ENCODE measurements at regions not wholly inside any gene's neighbourhood (a gene's known extent, or its start where the extent isn't known, plus 50 kb on each side); places are given as distances from the start of the nearest gene placed in this dataset.

DNA sequence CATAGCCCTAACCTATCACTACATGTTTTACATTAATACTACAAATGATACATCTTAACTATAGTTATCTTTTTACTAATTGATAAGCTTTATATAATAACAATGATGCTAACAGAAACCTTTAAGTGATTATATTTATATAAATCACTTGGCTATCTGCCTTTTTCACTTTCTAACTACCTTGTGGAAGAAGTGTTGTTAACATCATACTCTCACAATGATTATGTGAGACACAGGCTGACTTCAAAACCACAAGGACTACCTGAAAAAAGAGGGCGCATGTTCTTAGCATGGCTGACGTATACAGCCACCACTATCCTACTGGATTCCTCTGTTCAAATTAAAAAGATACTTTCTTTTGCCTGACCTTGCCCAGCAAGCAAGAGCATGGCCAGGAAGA is 135.3 kb upstream of the SOX5 start:
- Mint-ChIP-seq H3K27ac (no peak overlapping the region), H3K36me3 (no peaks in the 10 kb centered on the region), H3K4me3 (no peak overlapping the region), H3K27me3 (no peaks in the 10 kb centered on the region), H3K4me1 (no peaks in the 10 kb centered on the region), H3K9me3 (no peaks in the 10 kb centered on the region)
- POLR2A ChIA-PET: no interaction called here
- DNase-seq: no peak
- ATAC-seq (ENCODE audit: low read depth): no peak

DNA sequence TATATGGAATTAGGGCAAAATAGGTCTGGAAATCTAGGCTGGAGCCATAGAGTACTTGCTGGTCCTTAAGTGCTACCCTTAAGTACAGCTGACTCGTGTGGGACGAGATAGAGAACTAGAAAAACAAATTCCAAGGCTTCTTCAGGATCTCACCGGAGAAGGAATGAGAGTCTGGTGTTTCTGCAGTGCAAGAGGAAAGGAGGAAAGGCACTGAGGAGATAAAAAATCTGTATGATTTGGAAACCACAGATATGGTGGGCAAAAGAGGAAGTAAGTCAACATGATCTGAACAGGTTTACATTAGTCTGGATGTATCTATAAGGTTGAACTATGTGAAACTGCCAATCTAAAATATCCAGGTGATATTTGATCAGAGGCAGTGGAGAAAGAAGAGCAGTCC is 134.4 kb upstream of the SOX5 start:
- POLR2A ChIA-PET: no interaction called here
- Mint-ChIP-seq H3K9me3 (no peaks in the 10 kb centered on the region), H3K4me1 (no peaks in the 10 kb centered on the region), H3K27ac (no peak overlapping the region), H3K4me3 (no peak overlapping the region), H3K36me3 (no peaks in the 10 kb centered on the region), H3K27me3 (no peaks in the 10 kb centered on the region)
- ATAC-seq (ENCODE audit: low read depth) (no peak), DNase-seq (no peak)

- ATAC-seq (ENCODE audit: low read depth) (no peak), DNase-seq (no peak)
- Mint-ChIP-seq H3K4me1 (no peaks in the 10 kb centered on the region), H3K27me3 (no peaks in the 10 kb centered on the region), H3K4me3 (no peak overlapping the region), H3K9me3 (no peaks in the 10 kb centered on the region), H3K36me3 (no peaks in the 10 kb centered on the region), H3K27ac (no peak overlapping the region)
- POLR2A ChIA-PET: no interaction called here
Observed at GRCh38 chr12:24081606-24082005, 132.1 kb upstream of the SOX5 start.

- Mint-ChIP-seq H3K27ac (no peak overlapping the region), H3K9me3 (no peaks in the 10 kb centered on the region), H3K4me1 (no peaks in the 10 kb centered on the region), H3K36me3 (no peaks in the 10 kb centered on the region), H3K27me3 (no peaks in the 10 kb centered on the region), H3K4me3 (no peak overlapping the region)
- no peak for DNase-seq
- ATAC-seq (ENCODE audit: low read depth): no peak
- POLR2A ChIA-PET: no interaction called here
Observed at GRCh38 chr12:24081092-24081529, 131.6 kb upstream of the SOX5 start.

- H3K4me3 Mint-ChIP-seq: no peak overlapping the region
- no peaks in the 10 kb centered on the region for H3K36me3 Mint-ChIP-seq
- ATAC-seq (ENCODE audit: low read depth): no peak
- DNase-seq: no peak
- no peaks in the 10 kb centered on the region for H3K4me1 Mint-ChIP-seq
- H3K9me3 Mint-ChIP-seq: peaks cover 2% of the 10 kb centered on the region
- no peak overlapping the region for H3K27ac Mint-ChIP-seq
- H3K27me3 Mint-ChIP-seq: no peaks in the 10 kb centered on the region
- POLR2A ChIA-PET: no interaction called here
Observed at GRCh38 chr12:24080465-24080864, 131.0 kb upstream of the SOX5 start.

GRCh38 chr12:24079083-24079482 is 129.6 kb upstream of the SOX5 start:
- Mint-ChIP-seq H3K27ac (no peak overlapping the region), H3K36me3 (no peaks in the 10 kb centered on the region), H3K9me3 (peaks cover 2% of the 10 kb centered on the region), H3K4me1 (no peaks in the 10 kb centered on the region), H3K27me3 (no peaks in the 10 kb centered on the region), H3K4me3 (no peak overlapping the region)
- DNase-seq (no peak), ATAC-seq (ENCODE audit: low read depth) (no peak)
- POLR2A ChIA-PET: no interaction called here

GRCh38 chr12:24078318-24078765 is 128.9 kb upstream of the SOX5 start:
- no peak overlapping the region for H3K27ac Mint-ChIP-seq
- no peaks in the 10 kb centered on the region for H3K27me3 Mint-ChIP-seq
- H3K4me1 Mint-ChIP-seq: no peaks in the 10 kb centered on the region
- H3K36me3 Mint-ChIP-seq: no peaks in the 10 kb centered on the region
- peaks cover 2% of the 10 kb centered on the region for H3K9me3 Mint-ChIP-seq
- POLR2A ChIA-PET: no interaction called here
- no peak overlapping the region for H3K4me3 Mint-ChIP-seq
- no peak for ATAC-seq (ENCODE audit: low read depth)
- no peak for DNase-seq

- POLR2A ChIA-PET: no interaction called here
- Mint-ChIP-seq H3K27me3 (no peaks in the 10 kb centered on the region), H3K4me3 (no peak overlapping the region), H3K4me1 (no peaks in the 10 kb centered on the region), H3K9me3 (peaks cover 2% of the 10 kb centered on the region), H3K27ac (no peak overlapping the region), H3K36me3 (no peaks in the 10 kb centered on the region)
- DNase-seq (no peak), ATAC-seq (ENCODE audit: low read depth) (no peak)
Observed at GRCh38 chr12:24077161-24077560, 127.7 kb upstream of the SOX5 start.

- ATAC-seq (ENCODE audit: low read depth) (no peak), DNase-seq (no peak)
- POLR2A ChIA-PET: no interaction called here
- H3K4me3 Mint-ChIP-seq: no peak overlapping the region
- H3K4me1 Mint-ChIP-seq: no peaks in the 10 kb centered on the region
- H3K27ac Mint-ChIP-seq: no peak overlapping the region
- peaks cover 2% of the 10 kb centered on the region for H3K9me3 Mint-ChIP-seq
- H3K27me3 Mint-ChIP-seq: no peaks in the 10 kb centered on the region
- H3K36me3 Mint-ChIP-seq: no peaks in the 10 kb centered on the region
Observed at GRCh38 chr12:24075650-24076049, 126.2 kb upstream of the SOX5 start.

DNA sequence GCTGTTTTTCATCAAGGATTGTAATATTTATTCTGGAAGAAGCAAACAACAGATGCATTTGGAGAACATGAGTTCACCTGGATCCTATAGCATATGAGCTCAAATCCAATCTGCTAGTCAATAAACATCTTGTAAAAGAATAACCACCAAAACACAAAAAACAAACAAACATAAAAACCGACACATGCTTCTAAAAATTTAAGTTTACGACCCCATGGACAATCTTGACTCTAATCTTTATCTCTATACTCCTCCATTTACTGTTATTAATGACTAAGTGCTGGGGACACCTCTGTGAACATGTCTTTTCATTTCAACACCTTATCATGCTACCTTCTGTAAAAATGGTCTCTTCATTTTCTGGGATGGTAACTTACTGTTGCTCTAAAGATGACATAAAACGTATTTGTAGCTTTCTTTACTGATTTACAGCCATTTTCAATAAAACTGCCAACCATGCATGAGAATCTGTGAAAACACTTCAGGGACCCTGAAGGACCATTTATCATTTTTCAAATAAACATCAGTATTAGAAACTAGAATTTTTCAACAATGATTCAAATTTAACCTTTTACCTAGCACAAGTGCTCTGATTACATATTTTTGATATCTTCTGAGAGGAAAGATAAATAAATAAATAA is 123.8 kb upstream of the SOX5 start:
- H3K36me3 Mint-ChIP-seq: no peaks in the 10 kb centered on the region
- no peaks in the 10 kb centered on the region for H3K4me1 Mint-ChIP-seq
- no peaks in the 10 kb centered on the region for H3K27me3 Mint-ChIP-seq
- no peak overlapping the region for H3K4me3 Mint-ChIP-seq
- DNase-seq: no peak
- H3K9me3 Mint-ChIP-seq: peaks cover 2% of the 10 kb centered on the region
- ATAC-seq (ENCODE audit: low read depth): no peak
- no peak overlapping the region for H3K27ac Mint-ChIP-seq
- POLR2A ChIA-PET: no interaction called here

- Mint-ChIP-seq H3K9me3 (peaks cover 2% of the 10 kb centered on the region), H3K36me3 (no peaks in the 10 kb centered on the region), H3K4me1 (no peaks in the 10 kb centered on the region), H3K27me3 (no peaks in the 10 kb centered on the region), H3K27ac (no peak overlapping the region), H3K4me3 (no peak overlapping the region)
- POLR2A ChIA-PET: no interaction called here
- ATAC-seq (ENCODE audit: low read depth) (no peak), DNase-seq (no peak)
Observed at GRCh38 chr12:24072302-24072701, 122.8 kb upstream of the SOX5 start.

GRCh38 chr12:24071842-24072241 is 122.4 kb upstream of the SOX5 start:
- POLR2A ChIA-PET: no interaction called here
- Mint-ChIP-seq H3K27ac (no peak overlapping the region), H3K9me3 (peaks cover 2% of the 10 kb centered on the region), H3K4me3 (no peak overlapping the region), H3K27me3 (no peaks in the 10 kb centered on the region), H3K36me3 (no peaks in the 10 kb centered on the region), H3K4me1 (no peaks in the 10 kb centered on the region)
- ATAC-seq (ENCODE audit: low read depth): no peak
- DNase-seq: no peak

GRCh38 chr12:24069532-24070395 is 120.3 kb upstream of the SOX5 start:
- POLR2A ChIA-PET: no interaction called here
- DNase-seq (no peak), ATAC-seq (ENCODE audit: low read depth) (no peak)
- no peak overlapping the region for H3K27ac Mint-ChIP-seq
- H3K4me1 Mint-ChIP-seq: no peaks in the 10 kb centered on the region
- H3K4me3 Mint-ChIP-seq: no peak overlapping the region
- peaks cover 1% of the 10 kb centered on the region for H3K9me3 Mint-ChIP-seq
- H3K36me3 Mint-ChIP-seq: no peaks in the 10 kb centered on the region
- H3K27me3 Mint-ChIP-seq: no peaks in the 10 kb centered on the region

- POLR2A ChIA-PET: no interaction called here
- H3K36me3 Mint-ChIP-seq: no peaks in the 10 kb centered on the region
- no peak overlapping the region for H3K4me3 Mint-ChIP-seq
- no peaks in the 10 kb centered on the region for H3K4me1 Mint-ChIP-seq
- DNase-seq (no peak), ATAC-seq (ENCODE audit: low read depth) (no peak)
- no peak overlapping the region for H3K27ac Mint-ChIP-seq
- no peaks in the 10 kb centered on the region for H3K27me3 Mint-ChIP-seq
- peaks cover 1% of the 10 kb centered on the region for H3K9me3 Mint-ChIP-seq
Observed at GRCh38 chr12:24066865-24067264, 117.4 kb upstream of the SOX5 start.
